WERI-Rb-1 (cell line): ENCODE measurements at regions not wholly inside any gene's neighbourhood (a gene's known extent, or its start where the extent isn't known, plus 50 kb on each side); places are given as distances from the start of the nearest gene placed in this dataset.
"Not testable (repeated sequence)": the region's sequence is repeated elsewhere in the genome, so short reads cannot be mapped to it uniquely, and the experiment has no call there.

Experiments
- DNase-seq: peaks from one replicate; pipeline ENCODE4 v3.0.0-alpha.2; 2020
- H3K27ac ChIP-seq: fragments of 250-450 bp; sonication (Bioruptor Pico); 2 replicates; pipeline ENCODE4 v1.5.1; 2020; ENCODE audit warnings: mild to moderate bottlenecking, moderate library complexity
- H3K27me3 ChIP-seq: fragments of 250-450 bp; sonication (Bioruptor Pico); 2 replicates; pipeline ENCODE4 v1.5.1; 2021; ENCODE audit warnings: mild to moderate bottlenecking, low read depth, moderate library complexity; ENCODE audit not compliant: insufficient read depth, severe bottlenecking
- H3K36me3 ChIP-seq: fragments of 250-450 bp; sonication (Bioruptor Pico); 2 replicates; pipeline ENCODE4 v1.5.1; 2020; ENCODE audit warnings: mild to moderate bottlenecking, moderate library complexity
- H3K4me3 ChIP-seq: 2 replicates; pipeline ENCODE4 v1.5.1; 2011; ENCODE audit warnings: low read depth, mild to moderate bottlenecking, control low read depth, low read length
- H3K9me3 ChIP-seq: fragments of 250-450 bp; sonication (Bioruptor Pico); 2 replicates; pipeline ENCODE4 v1.5.1; 2021; ENCODE audit warnings: mild to moderate bottlenecking, moderate library complexity; ENCODE audit not compliant: severe bottlenecking
- CTCF ChIP-seq: IDR thresholded peaks from 2 replicates; pipeline ENCODE4 v1.5.1; 2011; ENCODE audit warnings: low read depth, mild to moderate bottlenecking, control low read depth, inconsistent platforms, low read length

GRCh38 chr7:46283852-46284251, 362.8 kb upstream of the IGFBP3 start:
- TF ChIP-seq CTCF, result no peak
- DNase-seq, result no peak
- Histone ChIP-seq H3K9me3 (no peaks in the 10 kb centered on the region), H3K4me3 (no peak overlapping the region), H3K27me3 (peaks cover 6% of the 10 kb centered on the region), H3K36me3 (no peaks in the 10 kb centered on the region), H3K27ac (no peak overlapping the region)

GRCh38 chr7:46282155-46282554, 361.1 kb upstream of the IGFBP3 start:
- TF ChIP-seq CTCF, result no peak
- DNase-seq, result no peak
- Histone ChIP-seq H3K4me3 (no peak overlapping the region), H3K9me3 (no peaks in the 10 kb centered on the region), H3K36me3 (no peaks in the 10 kb centered on the region), H3K27me3 (peaks cover 4% of the 10 kb centered on the region), H3K27ac (no peak overlapping the region)

- H3K27ac ChIP-seq, result no peak overlapping the region
- no peak for TF ChIP-seq CTCF
- no peaks in the 10 kb centered on the region for H3K9me3 ChIP-seq
- no peak for DNase-seq
- peaks cover 4% of the 10 kb centered on the region for H3K27me3 ChIP-seq
- no peak overlapping the region for H3K4me3 ChIP-seq
- no peaks in the 10 kb centered on the region for H3K36me3 ChIP-seq
Observed at GRCh38 chr7:46281071-46281470, 360.0 kb upstream of the IGFBP3 start.

GRCh38 chr7:46279290-46279689, 358.2 kb upstream of the IGFBP3 start:
- H3K27me3 ChIP-seq, result no peaks in the 10 kb centered on the region
- no peaks in the 10 kb centered on the region for H3K9me3 ChIP-seq
- no peak overlapping the region for H3K4me3 ChIP-seq
- no peaks in the 10 kb centered on the region for H3K36me3 ChIP-seq
- no peak for TF ChIP-seq CTCF
- DNase-seq, result no peak
- H3K27ac ChIP-seq, result no peak overlapping the region

GRCh38 chr7:46264646-46265045, 343.6 kb upstream of the IGFBP3 start:
- no peaks in the 10 kb centered on the region for H3K27me3 ChIP-seq
- H3K9me3 ChIP-seq, result no peaks in the 10 kb centered on the region
- H3K4me3 ChIP-seq, result no peak overlapping the region
- H3K36me3 ChIP-seq, result no peaks in the 10 kb centered on the region
- no peak for TF ChIP-seq CTCF
- H3K27ac ChIP-seq, result no peak overlapping the region
- DNase-seq, result no peak

- not testable (repeated sequence) for H3K27ac ChIP-seq, H3K36me3 ChIP-seq, H3K4me3 ChIP-seq, H3K27me3 ChIP-seq, DNase-seq, H3K9me3 ChIP-seq
Observed at GRCh38 chr7:46261638-46262037, 340.6 kb upstream of the IGFBP3 start.

- no peak for DNase-seq
- H3K27ac ChIP-seq, result no peak overlapping the region
- H3K36me3 ChIP-seq, result no peaks in the 10 kb centered on the region
- no peak for TF ChIP-seq CTCF
- H3K4me3 ChIP-seq, result no peak overlapping the region
- H3K27me3 ChIP-seq, result no peaks in the 10 kb centered on the region
- H3K9me3 ChIP-seq, result no peaks in the 10 kb centered on the region
Observed at GRCh38 chr7:46259947-46260346, 338.9 kb upstream of the IGFBP3 start.
